Activated T-cell treated with anti-CD3 and anti-CD28 coated beads for 48 hours (primary cell): ENCODE measurements at regions not wholly inside any gene's neighbourhood (a gene's known extent, or its start where the extent isn't known, plus 50 kb on each side); places are given as distances from the start of the nearest gene placed in this dataset.
A peak's percentile ranks its signal among the peaks of the same experiment; 100 is the strongest.
"Not testable (repeated sequence)": the region's sequence is repeated elsewhere in the genome, so short reads cannot be mapped to it uniquely, and the experiment has no call there.

Experiments
- DNase-seq: peaks from one replicate; pipeline ENCODE4 v3.0.0-alpha.2; 2020; ENCODE audit warnings: low read depth

GRCh38 chr11:67873223-67873622 lies 130.7 kb downstream of the UNC93B1 start:
- not testable (repeated sequence) for DNase-seq

GRCh38 chr11:67871168-67871567 lies 132.7 kb downstream of the UNC93B1 start:
- not testable (repeated sequence) for DNase-seq

- not testable (repeated sequence) for DNase-seq
These were observed 141.0 kb downstream of the UNC93B1 start for GRCh38 chr11:67862896-67863295.

- peak; percentile 36 for DNase-seq
These were observed 144.3 kb downstream of the UNC93B1 start for GRCh38 chr11:67859513-67860161.

GRCh38 chr11:67850747-67851146 lies 153.2 kb downstream of the UNC93B1 start:
- DNase-seq, result not testable (repeated sequence)

- DNase-seq, result not testable (repeated sequence)
These were observed 154.1 kb downstream of the UNC93B1 start for GRCh38 chr11:67849766-67850165.

GRCh38 chr11:67847896-67848875 lies 155.7 kb downstream of the UNC93B1 start:
- not testable (repeated sequence) for DNase-seq

GRCh38 chr11:67846303-67846702 lies 157.6 kb downstream of the UNC93B1 start:
- DNase-seq, result not testable (repeated sequence)

- not testable (repeated sequence) for DNase-seq
These were observed 158.6 kb downstream of the UNC93B1 start for GRCh38 chr11:67845296-67845695.

- not testable (repeated sequence) for DNase-seq
These were observed 163.3 kb downstream of the UNC93B1 start for GRCh38 chr11:67840599-67840998.

- not testable (repeated sequence) for DNase-seq
These were observed 155.7 kb upstream of the ALDH3B2 start for GRCh38 chr11:67830152-67830551.

GRCh38 chr11:67826951-67827296 lies 152.5 kb upstream of the ALDH3B2 start:
- DNase-seq, result not testable (repeated sequence)

GRCh38 chr11:67826028-67826950 lies 151.9 kb upstream of the ALDH3B2 start:
- not testable (repeated sequence) for DNase-seq

GRCh38 chr11:67824861-67825260 lies 150.4 kb upstream of the ALDH3B2 start:
- not testable (repeated sequence) for DNase-seq

GRCh38 chr11:67820081-67820480 lies 145.7 kb upstream of the ALDH3B2 start:
- DNase-seq, result no peak

- DNase-seq, result not testable (repeated sequence)
These were observed 143.1 kb upstream of the ALDH3B2 start for GRCh38 chr11:67817558-67817957.

- DNase-seq, result not testable (repeated sequence)
These were observed 134.9 kb upstream of the ALDH3B2 start for GRCh38 chr11:67809301-67809700.

- DNase-seq, result not testable (repeated sequence)
These were observed 133.5 kb upstream of the ALDH3B2 start for GRCh38 chr11:67807896-67808295.

GRCh38 chr11:67806728-67807235 lies 132.4 kb upstream of the ALDH3B2 start:
- DNase-seq, result not testable (repeated sequence)

- DNase-seq, result not testable (repeated sequence)
These were observed 131.8 kb upstream of the ALDH3B2 start for GRCh38 chr11:67806183-67806582.
